ENCODE measurements at regions not wholly inside any gene's neighbourhood (a gene's known extent, or its start where the extent isn't known, plus 50 kb on each side); places are given as distances from the start of the nearest gene placed in this dataset.

DNA sequence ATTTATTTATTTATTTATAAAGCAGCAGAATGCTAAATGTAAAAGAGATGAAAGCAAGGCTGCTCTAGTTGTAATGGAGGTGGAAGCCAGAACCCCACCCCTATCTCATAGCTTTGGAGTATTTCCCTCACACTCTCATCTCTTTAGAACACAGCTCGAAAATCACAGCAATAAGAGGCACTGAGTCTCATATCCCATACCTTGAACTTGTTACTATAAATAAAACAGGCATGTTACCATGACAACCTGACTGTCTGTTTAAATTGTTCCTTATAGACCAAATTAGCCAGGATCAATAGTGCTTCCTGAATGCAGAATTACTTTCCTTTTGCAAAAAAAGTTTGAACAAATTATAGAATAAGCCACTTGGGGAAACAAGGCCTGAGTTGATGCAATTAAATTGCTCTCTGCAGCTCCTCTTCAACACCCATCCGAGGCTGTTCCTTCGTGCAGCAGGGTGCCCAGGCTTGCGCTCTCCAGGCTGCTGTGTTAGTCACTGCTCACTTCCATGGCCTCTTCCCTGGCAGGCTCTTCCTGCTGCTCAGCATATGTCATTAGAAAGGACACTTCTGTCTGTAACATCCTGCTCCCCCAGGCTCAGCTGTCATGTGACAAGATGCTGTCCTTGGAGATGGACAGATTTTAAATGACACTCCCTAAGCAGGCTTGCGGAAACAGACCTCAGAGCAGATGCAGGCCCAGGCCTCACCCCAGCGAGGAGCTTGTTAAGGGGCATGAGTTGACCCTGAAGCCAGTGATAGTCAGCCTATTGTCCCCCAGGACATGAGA is 120.2 kb downstream of the CARTPT start:
- no peak for DNase-seq
- POLR2A ChIA-PET: no interaction called here
- H3K27ac Mint-ChIP-seq: no peak overlapping the region

GRCh38 chr5:71841107-71841506 is 122.0 kb downstream of the CARTPT start:
- intact Hi-C loops (cut with micrococcal nuclease): no loop called here
- Mint-ChIP-seq H3K27me3 (peaks cover 3 to 18% (median 8%) of the 10 kb centered on the region in 5 donors), H3K4me3 (no peak overlapping the region), H3K27ac (no peak overlapping the region), H3K9me3 (peaks cover 0 to 5% (median 0%) of the 10 kb centered on the region in 11 donors), H3K4me1 (no peaks in the 10 kb centered on the region), H3K36me3 (no peaks in the 10 kb centered on the region)
- Histone ChIP-seq H3K27me3 (ENCODE audit: control insufficient read depth in 2 of 2, insufficient read depth in 2 of 2, low read length in 2 of 2) (no peaks in the 10 kb centered on the region), H3K4me3 (ENCODE audit: low read length) (no peak overlapping the region), H3K27ac (ENCODE audit: low read depth, low read length) (no peak overlapping the region), H3K4me1 (ENCODE audit: control insufficient read depth in 2 of 2, insufficient read depth in 2 of 2, low read length in 2 of 2) (no peaks in the 10 kb centered on the region), H3K36me3 (ENCODE audit: control insufficient read depth in 2 of 3, insufficient read depth in 3 of 3, low read length in 3 of 3) (no peaks in the 10 kb centered on the region), H3K9me3 (ENCODE audit: control insufficient read depth in 2 of 3, low read length in 3 of 3) (no peaks in the 10 kb centered on the region)
- ChIA-PET POLR2A (no interaction called here), CTCF (no interaction called here)
- ATAC-seq: no peak
- DNase-seq: no peak

More for the DNA sequence above, 120.2 kb downstream of the CARTPT start:
- H3K4me1 Mint-ChIP-seq: no peaks in the 10 kb centered on the region
- no peaks in the 10 kb centered on the region for H3K27me3 ChIP-seq (ENCODE audit: control insufficient read depth in 2 of 2, insufficient read depth in 2 of 2, low read length in 2 of 2)
- no peak overlapping the region for H3K27ac ChIP-seq (ENCODE audit: low read depth, low read length)
- no peak for ATAC-seq
- intact Hi-C loops (cut with micrococcal nuclease): no loop called here
- no peaks in the 10 kb centered on the region for H3K4me1 ChIP-seq (ENCODE audit: control insufficient read depth in 2 of 2, insufficient read depth in 2 of 2, low read length in 2 of 2)
- H3K4me3 ChIP-seq (ENCODE audit: low read length): no peak overlapping the region
- CTCF ChIA-PET: no interaction called here
- H3K9me3 ChIP-seq (ENCODE audit: control insufficient read depth in 2 of 3, low read length in 3 of 3): no peaks in the 10 kb centered on the region
- no peaks in the 10 kb centered on the region for H3K36me3 Mint-ChIP-seq
- H3K27me3 Mint-ChIP-seq: peaks cover 3 to 18% (median 4%) of the 10 kb centered on the region in 5 donors
- no peaks in the 10 kb centered on the region for H3K36me3 ChIP-seq (ENCODE audit: control insufficient read depth in 2 of 3, insufficient read depth in 3 of 3, low read length in 3 of 3)
- H3K4me3 Mint-ChIP-seq: no peak overlapping the region
- peaks cover 0 to 5% (median 0%) of the 10 kb centered on the region in 11 donors for H3K9me3 Mint-ChIP-seq

DNA sequence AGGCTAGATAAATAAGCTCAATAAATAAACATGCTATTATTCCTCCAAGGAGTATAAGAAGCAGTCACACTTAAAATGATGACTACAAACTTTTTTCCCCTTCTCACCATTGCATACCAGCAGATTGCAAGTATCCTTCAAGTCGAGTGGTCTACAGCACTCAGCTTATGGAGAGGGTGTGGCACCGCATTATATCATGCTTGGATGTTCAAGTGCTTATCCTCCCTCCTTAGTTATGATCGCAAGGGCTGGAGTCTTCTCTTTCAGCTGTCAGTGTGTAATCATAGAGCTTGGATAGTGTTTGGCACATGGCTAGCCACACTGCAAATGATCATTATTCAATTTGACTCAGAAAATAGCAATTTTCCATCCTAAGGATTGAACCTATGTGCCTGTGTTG is 124.0 kb downstream of the CARTPT start:
- H3K36me3 Mint-ChIP-seq: no peaks in the 10 kb centered on the region
- no peak for DNase-seq
- Histone ChIP-seq H3K27ac (ENCODE audit: low read depth, low read length) (no peak overlapping the region), H3K4me3 (ENCODE audit: low read length) (no peak overlapping the region), H3K9me3 (ENCODE audit: control insufficient read depth in 2 of 3, low read length in 3 of 3) (no peaks in the 10 kb centered on the region), H3K36me3 (ENCODE audit: control insufficient read depth in 2 of 3, insufficient read depth in 3 of 3, low read length in 3 of 3) (no peaks in the 10 kb centered on the region), H3K27me3 (ENCODE audit: control insufficient read depth in 2 of 2, insufficient read depth in 2 of 2, low read length in 2 of 2) (no peaks in the 10 kb centered on the region), H3K4me1 (ENCODE audit: control insufficient read depth in 2 of 2, insufficient read depth in 2 of 2, low read length in 2 of 2) (no peaks in the 10 kb centered on the region)
- POLR2A ChIA-PET: no interaction called here
- intact Hi-C loops (cut with micrococcal nuclease): no loop called here
- peaks cover 4 to 26% (median 8%) of the 10 kb centered on the region in 5 donors for H3K27me3 Mint-ChIP-seq
- no peaks in the 10 kb centered on the region for H3K4me1 Mint-ChIP-seq
- CTCF ChIA-PET: no interaction called here
- H3K9me3 Mint-ChIP-seq: peaks cover 0 to 5% (median 0%) of the 10 kb centered on the region in 11 donors
- H3K4me3 Mint-ChIP-seq: no peak overlapping the region
- ATAC-seq: no peak
- no peak overlapping the region for H3K27ac Mint-ChIP-seq

- Histone ChIP-seq H3K4me1 (ENCODE audit: control insufficient read depth in 2 of 2, insufficient read depth in 2 of 2, low read length in 2 of 2) (no peaks in the 10 kb centered on the region), H3K36me3 (ENCODE audit: control insufficient read depth in 2 of 3, insufficient read depth in 3 of 3, low read length in 3 of 3) (no peaks in the 10 kb centered on the region), H3K27me3 (ENCODE audit: control insufficient read depth in 2 of 2, insufficient read depth in 2 of 2, low read length in 2 of 2) (no peaks in the 10 kb centered on the region), H3K27ac (ENCODE audit: low read depth, low read length) (no peak overlapping the region), H3K9me3 (ENCODE audit: control insufficient read depth in 2 of 3, low read length in 3 of 3) (peaks cover 0 to 2% (median 0%) of the 10 kb centered on the region in 3 experiments), H3K4me3 (ENCODE audit: low read length) (no peak overlapping the region)
- ATAC-seq (no peak), DNase-seq (no peak)
- Mint-ChIP-seq H3K4me3 (no peak overlapping the region), H3K36me3 (peaks cover 0 to 7% (median 6%) of the 10 kb centered on the region in 5 donors), H3K9me3 (peaks cover 0 to 20% (median 8%) of the 10 kb centered on the region in 11 donors), H3K27ac (no peak overlapping the region), H3K27me3 (peaks cover 5 to 33% (median 11%) of the 10 kb centered on the region in 5 donors), H3K4me1 (no peaks in the 10 kb centered on the region)
- POLR2A ChIA-PET: no interaction called here
- CTCF ChIA-PET: no interaction called here
- intact Hi-C loops (cut with micrococcal nuclease): no loop called here
Observed at GRCh38 chr5:71844862-71845261, 125.8 kb downstream of the CARTPT start.

DNA sequence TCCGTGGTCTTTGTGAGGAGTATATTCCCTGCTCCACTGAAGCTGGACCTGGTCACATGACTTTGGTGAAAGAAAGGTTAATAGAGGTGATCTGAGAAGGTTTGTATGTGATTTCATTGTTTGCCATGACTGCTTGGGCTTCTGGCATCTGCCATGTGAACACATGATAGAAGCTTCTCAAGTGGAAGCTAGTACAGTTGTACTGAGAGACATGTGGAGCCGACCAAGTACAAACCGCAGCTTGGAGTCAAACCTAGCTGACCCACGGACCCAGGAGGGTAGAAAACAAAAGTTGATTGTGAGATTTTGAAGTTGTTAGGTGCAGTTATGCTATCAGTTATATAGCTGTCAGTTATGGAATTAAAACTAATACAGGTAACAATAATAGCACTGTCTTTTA is 140.4 kb downstream of the CARTPT start:
- ChIA-PET CTCF (no interaction called here), POLR2A (no interaction called here)
- H3K4me3 Mint-ChIP-seq: no peak overlapping the region

GRCh38 chr5:71860048-71860447 is 141.0 kb downstream of the CARTPT start:
- Mint-ChIP-seq H3K4me3 (no peak overlapping the region), H3K36me3 (peaks cover 0 to 14% (median 4%) of the 10 kb centered on the region in 5 donors), H3K27ac (no peak overlapping the region), H3K27me3 (peaks cover 9 to 28% (median 27%) of the 10 kb centered on the region in 5 donors), H3K9me3 (peaks cover 0 to 35% (median 15%) of the 10 kb centered on the region in 11 donors), H3K4me1 (no peaks in the 10 kb centered on the region)
- DNase-seq (no peak), ATAC-seq (no peak)
- Histone ChIP-seq H3K4me1 (ENCODE audit: control insufficient read depth in 2 of 2, insufficient read depth in 2 of 2, low read length in 2 of 2) (no peaks in the 10 kb centered on the region), H3K27ac (ENCODE audit: low read depth, low read length) (no peak overlapping the region), H3K9me3 (ENCODE audit: control insufficient read depth in 2 of 3, low read length in 3 of 3) (no peaks in the 10 kb centered on the region), H3K4me3 (ENCODE audit: low read length) (no peak overlapping the region), H3K27me3 (ENCODE audit: control insufficient read depth in 2 of 2, insufficient read depth in 2 of 2, low read length in 2 of 2) (no peaks in the 10 kb centered on the region), H3K36me3 (ENCODE audit: control insufficient read depth in 2 of 3, insufficient read depth in 3 of 3, low read length in 3 of 3) (no peaks in the 10 kb centered on the region)
- intact Hi-C loops (cut with micrococcal nuclease): no loop called here
- ChIA-PET CTCF (no interaction called here), POLR2A (no interaction called here)

More for the DNA sequence above, 140.4 kb downstream of the CARTPT start:
- H3K4me3 ChIP-seq (ENCODE audit: low read length): no peak overlapping the region
- no peaks in the 10 kb centered on the region for H3K4me1 ChIP-seq (ENCODE audit: control insufficient read depth in 2 of 2, insufficient read depth in 2 of 2, low read length in 2 of 2)
- H3K36me3 ChIP-seq (ENCODE audit: control insufficient read depth in 2 of 3, insufficient read depth in 3 of 3, low read length in 3 of 3): no peaks in the 10 kb centered on the region
- Mint-ChIP-seq H3K9me3 (peaks cover 1 to 41% (median 15%) of the 10 kb centered on the region in 11 donors), H3K4me1 (no peaks in the 10 kb centered on the region), H3K36me3 (peaks cover 0 to 14% (median 4%) of the 10 kb centered on the region in 5 donors), H3K27me3 (peaks cover 9 to 28% (median 26%) of the 10 kb centered on the region in 5 donors), H3K27ac (no peak overlapping the region)
- H3K27ac ChIP-seq (ENCODE audit: low read depth, low read length): no peak overlapping the region
- intact Hi-C loops (cut with micrococcal nuclease): no loop called here
- H3K9me3 ChIP-seq (ENCODE audit: control insufficient read depth in 2 of 3, low read length in 3 of 3): peaks cover 0 to 3% (median 0%) of the 10 kb centered on the region in 3 experiments
- ATAC-seq: no peak
- H3K27me3 ChIP-seq (ENCODE audit: control insufficient read depth in 2 of 2, insufficient read depth in 2 of 2, low read length in 2 of 2): no peaks in the 10 kb centered on the region
- no peak for DNase-seq

- Mint-ChIP-seq H3K27ac (no peak overlapping the region), H3K4me1 (no peaks in the 10 kb centered on the region), H3K4me3 (no peak overlapping the region), H3K9me3 (peaks cover 0 to 19% (median 6%) of the 10 kb centered on the region in 11 donors), H3K36me3 (peaks cover 0 to 14% (median 2%) of the 10 kb centered on the region in 5 donors), H3K27me3 (peaks cover 9 to 37% (median 33%) of the 10 kb centered on the region in 5 donors)
- intact Hi-C loops (cut with micrococcal nuclease): no loop called here
- H3K9me3 ChIP-seq (ENCODE audit: control insufficient read depth in 2 of 3, low read length in 3 of 3): no peaks in the 10 kb centered on the region
- DNase-seq (no peak), ATAC-seq (no peak)
- POLR2A ChIA-PET: no interaction called here
- H3K4me1 ChIP-seq (ENCODE audit: control insufficient read depth in 2 of 2, insufficient read depth in 2 of 2, low read length in 2 of 2): no peaks in the 10 kb centered on the region
- no peaks in the 10 kb centered on the region for H3K27me3 ChIP-seq (ENCODE audit: control insufficient read depth in 2 of 2, insufficient read depth in 2 of 2, low read length in 2 of 2)
- no peaks in the 10 kb centered on the region for H3K36me3 ChIP-seq (ENCODE audit: control insufficient read depth in 2 of 3, insufficient read depth in 3 of 3, low read length in 3 of 3)
- no peak overlapping the region for H3K27ac ChIP-seq (ENCODE audit: low read depth, low read length)
- CTCF ChIA-PET: no interaction called here
- H3K4me3 ChIP-seq (ENCODE audit: low read length): no peak overlapping the region
Observed at GRCh38 chr5:71861682-71862081, 142.6 kb downstream of the CARTPT start.

All from naive thymus-derived CD4-positive, alpha-beta T cell (primary cell).